ENCODE measurements at regions not wholly inside any gene's neighbourhood (a gene's known extent, or its start where the extent isn't known, plus 50 kb on each side); places are given as distances from the start of the nearest gene placed in this dataset.
A peak's percentile ranks its signal among the peaks of the same experiment; 100 is the strongest.
"Not testable (repeated sequence)": the region's sequence is repeated elsewhere in the genome, so short reads cannot be mapped to it uniquely, and the experiment has no call there.

DNA sequence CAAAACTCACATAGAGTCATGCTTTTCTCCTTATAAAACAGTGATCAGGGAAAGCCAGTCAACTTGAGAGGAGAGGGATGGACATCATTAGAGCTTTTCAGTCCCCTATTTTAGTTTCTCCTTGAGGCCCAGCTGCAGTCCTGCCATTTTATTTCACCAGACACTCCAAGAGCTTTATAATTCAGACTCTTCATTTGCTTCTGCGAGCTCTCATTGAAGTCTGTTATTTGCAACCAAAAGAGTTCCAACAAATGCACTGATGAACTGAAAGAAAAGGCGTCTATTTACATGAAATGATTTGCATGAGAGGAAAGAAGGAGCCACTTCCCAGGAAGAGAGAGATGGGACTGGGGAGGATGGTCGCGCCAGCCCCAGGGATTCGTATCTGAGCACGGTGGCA is 86.8 kb downstream of the NDUFA12 start:
- DNase-seq = no peak

DNA sequence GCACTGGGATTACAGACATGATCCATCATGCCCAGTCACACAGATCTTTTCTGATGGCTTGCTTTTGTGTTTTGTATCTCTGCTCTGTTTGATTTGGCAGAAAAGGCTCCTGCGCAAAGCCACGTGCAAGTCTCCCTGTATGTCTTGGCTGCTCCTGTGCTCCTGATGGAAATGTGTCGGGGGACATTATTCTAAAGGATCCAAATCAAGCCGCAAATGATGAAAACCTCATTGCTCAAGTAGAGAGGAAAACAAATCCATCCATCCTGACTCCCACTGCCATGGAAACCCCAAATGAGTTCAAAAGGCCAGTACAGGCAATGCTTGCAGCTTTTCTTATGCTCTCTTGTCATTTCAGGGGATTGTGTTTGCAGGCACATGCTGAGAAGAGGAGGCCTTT is 93.8 kb downstream of the NDUFA12 start:
- DNase-seq = no peak

DNA sequence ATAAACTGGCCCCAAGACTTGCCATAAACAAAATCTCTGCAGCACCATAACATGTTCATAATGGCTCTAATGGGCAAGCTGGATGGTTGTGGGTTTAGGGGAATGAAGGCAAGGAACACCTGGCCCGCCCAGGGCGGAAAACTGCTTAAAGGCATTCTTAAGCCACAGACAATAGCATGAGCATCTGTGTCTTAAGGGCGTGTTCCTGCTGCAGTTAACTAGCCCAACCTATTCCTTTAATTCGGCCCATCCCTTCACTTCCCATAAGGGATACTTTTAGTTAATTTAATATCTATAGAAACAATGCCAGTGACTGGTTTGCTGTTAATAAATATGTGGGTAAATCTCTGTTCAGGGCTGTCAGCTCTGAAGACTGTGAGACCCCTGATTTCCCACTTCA is 97.7 kb downstream of the NDUFA12 start:
- not testable (repeated sequence) for DNase-seq

DNA sequence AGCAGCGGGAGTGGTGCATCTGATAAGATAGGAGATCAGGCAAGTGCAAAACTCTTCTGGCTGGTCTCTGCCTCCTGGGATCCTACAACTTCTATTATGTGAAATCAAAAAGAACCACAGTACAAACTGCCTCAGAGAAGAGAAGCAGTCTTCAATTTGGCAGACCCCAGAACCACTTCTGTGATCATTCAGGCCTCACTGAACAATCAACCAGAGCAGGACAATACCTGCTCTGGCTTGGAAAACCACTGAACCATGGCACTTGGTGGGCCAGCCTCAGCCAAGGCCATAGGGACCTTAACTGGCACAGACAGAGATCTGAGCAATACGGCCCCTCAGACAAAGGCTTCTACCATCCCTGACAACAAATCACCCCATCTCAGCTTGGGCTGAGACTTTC is 103.0 kb downstream of the NDUFA12 start:
- no peak for DNase-seq

DNA sequence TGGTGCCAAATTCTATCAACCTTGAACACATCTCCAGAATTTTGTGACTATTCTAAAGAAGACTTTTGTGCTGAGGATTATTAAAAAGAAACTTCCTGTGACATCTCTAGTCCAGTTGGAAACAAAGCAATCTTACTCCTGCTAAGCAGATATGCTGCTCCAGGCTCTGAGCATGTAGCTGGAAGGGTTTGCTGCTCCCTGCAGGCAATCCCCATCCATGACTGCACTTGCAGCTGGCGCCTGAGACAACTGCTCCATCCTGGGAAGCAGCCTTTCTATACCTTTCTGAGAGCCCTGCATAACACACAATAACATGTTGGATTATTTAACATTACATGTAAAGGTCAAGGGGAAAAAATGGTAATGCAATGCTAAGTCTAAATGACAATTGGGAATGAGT is 105.1 kb downstream of the NDUFA12 start:
- no peak for DNase-seq

DNA sequence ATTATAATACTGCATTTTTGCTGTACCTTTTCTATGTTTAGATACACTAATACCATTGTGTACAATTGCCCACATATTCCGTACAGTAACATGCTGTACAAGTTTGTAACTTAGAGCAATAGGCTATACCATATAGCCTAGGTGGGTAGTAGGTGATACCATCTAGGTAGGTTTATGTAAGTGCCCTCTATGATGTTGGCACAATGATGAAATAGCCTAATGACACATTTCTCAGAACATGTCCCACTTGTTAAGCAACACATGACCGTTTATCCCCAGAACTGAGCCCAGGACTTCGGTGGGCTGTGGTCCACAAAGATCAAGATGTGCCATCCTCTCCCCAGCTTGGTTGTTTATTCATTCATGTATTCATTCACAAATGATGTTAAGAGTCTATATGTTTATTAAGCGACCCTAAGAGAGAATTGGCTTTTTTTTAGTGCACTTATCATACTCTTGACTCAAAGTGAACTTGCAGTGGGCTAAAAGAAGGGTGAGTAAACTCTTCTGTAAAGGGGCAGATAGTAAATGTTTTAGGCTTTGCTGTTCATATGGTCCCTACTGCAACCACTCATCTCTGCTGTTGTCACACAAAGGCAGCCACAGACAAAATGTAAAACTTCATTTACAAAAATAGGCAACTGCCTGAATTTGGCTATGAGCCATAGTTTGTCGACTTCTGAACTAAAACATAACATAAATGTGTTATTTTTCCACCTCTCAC is 110.8 kb downstream of the NDUFA12 start:
- no peak for DNase-seq

DNA sequence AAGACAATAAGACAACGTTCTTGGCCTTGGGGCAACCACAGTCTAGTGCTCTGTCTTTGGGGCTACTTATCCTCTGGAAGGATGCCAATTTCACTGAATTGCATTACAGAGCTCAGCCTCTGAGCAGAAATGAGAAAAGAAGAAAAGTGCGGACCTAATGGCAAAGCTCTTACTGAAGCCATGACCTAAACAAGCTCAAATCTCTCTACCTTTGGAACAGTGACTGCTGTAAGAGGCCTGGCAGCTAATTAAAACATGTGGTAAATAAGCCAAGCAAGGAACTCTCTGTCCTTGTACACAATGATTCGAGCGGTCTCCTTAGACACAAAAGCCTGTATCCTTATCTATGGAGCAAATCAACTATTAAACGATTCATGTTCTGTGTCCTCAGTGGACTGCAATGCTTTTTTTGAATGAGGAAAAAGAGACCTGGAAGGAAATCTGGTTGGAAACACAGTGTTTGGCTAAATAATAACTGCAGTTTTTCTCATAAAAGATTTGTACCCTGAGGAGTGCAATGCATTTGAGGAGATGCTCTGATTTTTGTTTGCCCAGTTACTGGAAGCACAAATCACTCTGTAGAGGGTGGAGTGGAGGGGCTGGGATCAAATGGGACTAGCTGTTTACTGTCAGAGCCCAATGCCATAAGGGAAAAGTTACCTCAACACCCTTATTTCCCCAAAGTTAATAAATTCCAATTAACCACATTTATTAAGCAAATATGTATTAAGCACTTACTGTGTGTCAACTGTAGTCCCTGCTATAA is 113.9 kb downstream of the NDUFA12 start:
- DNase-seq = no peak

DNA sequence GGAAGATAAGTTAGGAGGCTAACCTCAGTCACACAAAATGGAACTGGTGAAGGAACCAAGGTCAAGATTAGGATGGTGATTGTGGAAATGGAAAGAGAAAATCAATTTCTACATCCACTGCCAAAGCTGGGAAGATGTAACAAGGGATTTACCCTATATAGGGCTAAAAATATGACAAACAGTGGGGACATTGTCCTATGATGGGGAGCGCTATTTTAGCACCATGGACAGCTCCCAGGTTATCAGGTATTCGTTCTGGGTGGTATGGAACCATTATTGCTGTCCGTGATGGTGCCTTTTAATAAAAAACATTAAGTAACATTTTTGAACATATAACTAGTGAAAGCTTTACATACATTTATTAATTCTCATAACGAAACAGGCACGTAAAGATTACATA is 124.0 kb downstream of the NDUFA12 start:
- no peak for DNase-seq

DNA sequence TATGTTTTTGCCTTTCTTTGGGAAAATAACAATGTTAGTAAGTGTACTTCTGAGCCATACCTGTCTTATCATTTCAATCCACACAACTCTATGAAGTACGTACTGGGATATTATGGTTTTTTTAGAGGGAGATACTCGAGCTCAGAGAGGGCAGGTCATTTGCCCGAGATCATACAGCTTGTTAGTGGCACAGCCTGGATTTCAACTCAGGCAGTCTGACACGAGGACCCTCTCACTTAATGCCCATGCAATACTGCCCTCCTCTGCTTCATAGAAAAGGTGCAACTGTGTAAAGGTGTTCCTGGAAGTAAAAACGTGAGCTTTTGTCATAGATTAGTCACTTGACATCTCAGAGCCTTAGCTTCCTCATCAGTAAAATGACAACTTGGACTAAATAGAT is 128.0 kb downstream of the NDUFA12 start:
- DNase-seq = no peak

DNA sequence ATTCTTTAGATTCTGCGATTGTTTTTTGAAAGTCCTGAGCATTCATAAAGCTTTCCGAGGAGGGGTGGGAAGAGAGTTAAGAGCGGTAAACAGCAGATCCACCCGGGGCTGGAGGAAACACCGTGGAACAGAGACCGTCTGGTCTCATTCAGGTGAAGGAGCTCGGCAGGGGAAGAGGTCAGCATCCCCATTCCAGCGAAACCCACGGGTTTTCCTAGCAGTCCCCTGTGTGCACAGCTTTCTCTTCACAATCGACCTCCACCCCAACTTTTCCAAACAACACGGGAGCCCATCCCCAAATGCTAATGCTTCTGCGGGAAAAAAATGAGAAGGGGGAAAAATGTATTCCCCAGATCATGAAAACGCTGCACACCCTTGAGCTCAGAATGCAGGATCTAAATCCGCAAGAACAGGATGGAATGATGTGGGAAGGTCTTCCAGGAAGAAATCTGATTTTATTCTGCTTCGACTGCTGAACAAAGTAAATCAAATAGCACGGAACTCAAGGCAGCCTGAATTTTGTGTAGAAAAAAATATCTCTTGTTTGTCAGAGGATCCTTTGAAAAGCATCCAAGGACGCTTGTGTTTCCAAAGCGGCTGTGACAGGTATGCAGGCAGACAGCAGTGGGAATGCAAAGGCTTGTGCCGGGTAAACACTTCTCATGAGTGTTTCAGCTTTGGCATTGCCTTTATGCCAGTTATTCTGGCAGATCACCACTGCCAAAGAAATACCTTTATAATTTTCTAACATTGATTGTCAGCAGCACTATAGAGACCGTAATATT is 128.8 kb downstream of the NDUFA12 start:
- DNase-seq = no peak

DNA sequence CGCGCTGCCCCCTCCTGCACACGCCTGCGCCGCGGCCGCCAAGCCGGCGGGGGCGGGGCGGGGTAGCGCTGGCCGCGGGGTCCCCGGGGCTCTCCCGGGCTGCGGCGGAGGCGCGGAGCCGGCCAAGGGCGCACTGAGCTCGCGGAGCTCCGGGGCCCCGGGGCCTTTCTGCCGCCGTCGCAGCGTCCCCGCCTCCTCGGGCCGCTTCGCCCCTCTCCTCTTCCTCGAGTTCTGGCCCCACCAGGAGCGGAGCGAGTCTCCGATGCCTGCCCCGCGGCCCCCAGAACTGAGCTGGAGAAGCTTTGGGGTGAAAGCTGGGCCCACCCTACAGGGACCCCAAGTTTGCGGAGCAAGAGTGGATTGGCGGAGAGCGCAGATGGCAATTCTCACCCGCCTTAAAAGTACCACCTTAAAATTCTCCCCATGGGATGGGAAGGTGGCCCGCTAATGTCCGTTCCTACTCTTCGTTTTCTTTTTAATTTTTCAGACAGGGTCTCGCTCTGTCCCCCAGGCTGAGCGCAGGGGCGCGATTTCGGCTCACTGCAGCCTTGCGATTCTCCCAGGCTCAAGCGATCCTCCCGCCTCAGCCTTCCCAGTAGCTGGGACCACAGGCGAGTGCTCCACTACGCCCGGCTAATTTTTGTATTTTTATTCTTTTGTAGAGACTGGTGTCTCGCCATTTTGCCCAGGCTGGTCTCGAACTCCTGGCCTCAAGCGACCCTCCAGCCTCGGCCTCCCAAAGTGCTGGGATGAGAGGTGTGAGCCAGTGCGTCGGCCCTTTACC is 129.6 kb downstream of the NDUFA12 start:
- DNase-seq = no peak

DNA sequence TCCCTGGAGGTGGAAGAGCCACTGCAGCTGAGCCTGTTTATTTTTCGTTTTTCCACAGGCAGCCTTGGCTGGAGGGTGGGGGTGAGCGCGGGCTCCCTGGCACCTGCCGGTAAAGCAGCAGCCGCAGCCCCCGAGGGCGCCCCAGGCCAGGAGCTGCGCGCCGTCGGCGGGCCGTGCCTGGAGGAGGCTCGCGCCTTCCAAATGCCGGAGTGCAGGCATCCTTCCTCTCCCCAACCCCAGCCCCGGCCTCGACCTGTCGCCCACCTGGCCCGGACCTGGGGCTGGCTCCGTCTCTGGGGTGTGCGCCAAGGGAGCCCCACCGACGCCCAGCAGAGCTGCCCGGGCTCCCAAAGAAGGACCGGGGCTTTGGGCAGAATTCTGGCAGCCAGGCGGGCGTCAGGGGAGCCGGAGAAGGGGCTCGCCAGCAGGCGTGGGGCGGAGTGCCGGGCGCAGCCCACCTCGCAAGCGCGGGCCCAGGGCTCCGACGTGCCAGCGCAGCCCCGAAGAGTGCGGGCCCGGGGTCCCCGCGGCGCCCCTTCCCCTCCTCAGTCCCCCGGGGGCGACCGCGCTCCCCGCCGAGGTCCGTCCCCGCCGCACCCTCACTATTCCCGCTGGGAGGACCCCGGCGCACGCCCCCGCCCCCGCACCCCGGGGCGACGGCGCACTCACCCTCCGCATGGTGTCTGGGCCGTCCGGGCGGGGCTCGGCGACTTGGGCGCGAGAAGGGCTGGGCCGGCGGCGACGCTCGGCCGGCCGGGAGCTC is 130.3 kb downstream of the NDUFA12 start:
- no peak for DNase-seq

DNA sequence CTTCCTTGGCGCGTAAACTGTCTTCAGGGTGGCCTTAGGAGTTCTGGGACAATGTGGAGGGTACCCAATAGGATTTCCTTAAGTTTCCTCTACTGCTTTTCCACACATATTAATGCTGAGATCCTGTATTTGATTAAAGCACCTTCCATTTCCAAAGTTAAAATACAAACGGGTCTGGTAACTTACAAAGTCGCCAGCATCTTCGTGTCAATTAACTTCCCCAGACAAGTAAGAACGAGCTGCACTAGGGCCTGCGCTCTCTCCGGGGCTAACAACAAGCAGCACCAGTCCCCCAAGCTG is 130.9 kb downstream of the NDUFA12 start:
- DNase-seq = no peak

DNA sequence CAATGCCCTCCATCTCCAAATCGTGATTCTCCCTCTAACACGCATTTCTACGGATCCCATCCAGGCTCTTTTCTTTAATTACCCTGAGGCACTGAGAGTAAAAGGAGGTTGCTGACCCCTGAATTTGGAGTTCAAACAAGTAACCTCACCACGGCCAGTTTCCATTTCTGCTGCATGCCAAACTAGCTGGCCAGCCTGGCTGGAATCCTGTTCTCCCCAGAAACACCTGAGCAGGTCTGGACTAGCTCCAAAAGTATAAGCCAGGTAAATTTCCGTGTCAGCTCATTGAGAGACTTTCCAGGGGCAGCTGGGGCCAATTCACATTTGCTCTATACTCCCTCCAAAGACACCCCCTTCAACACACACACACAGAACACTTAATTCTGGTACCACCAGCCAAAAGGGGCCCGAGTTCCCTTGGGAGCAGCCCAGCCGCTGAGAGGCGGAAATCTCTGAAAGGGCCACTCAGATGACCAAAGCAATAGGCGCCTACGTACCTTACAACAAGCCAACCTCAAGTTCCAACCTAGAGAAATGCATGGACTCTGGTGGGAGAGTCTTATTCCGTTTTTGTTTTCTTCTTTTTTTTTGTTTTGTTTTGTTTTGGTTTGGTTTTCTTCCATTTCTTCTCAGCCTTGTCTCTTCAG is 131.4 kb downstream of the NDUFA12 start:
- no peak for DNase-seq

DNA sequence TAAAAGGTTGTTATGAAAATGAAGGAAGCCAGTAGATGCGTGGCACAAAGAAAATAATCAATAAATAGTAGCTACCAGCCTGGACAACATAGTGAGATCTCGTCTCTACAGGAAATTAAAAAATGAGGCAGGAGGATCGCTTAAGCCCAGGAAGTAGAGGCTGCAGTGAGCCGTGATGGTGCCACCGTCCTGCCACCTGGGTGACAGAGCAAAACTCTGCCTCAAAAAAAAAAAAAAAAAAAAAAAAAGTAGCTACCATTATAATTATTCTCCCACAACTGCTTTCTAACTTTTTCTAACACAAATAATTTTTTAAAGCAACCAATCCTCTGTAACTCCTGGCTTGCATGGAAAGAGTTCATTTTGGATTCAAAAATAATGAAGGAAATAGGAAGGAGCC is 133.0 kb downstream of the NDUFA12 start:
- no peak for DNase-seq

DNA sequence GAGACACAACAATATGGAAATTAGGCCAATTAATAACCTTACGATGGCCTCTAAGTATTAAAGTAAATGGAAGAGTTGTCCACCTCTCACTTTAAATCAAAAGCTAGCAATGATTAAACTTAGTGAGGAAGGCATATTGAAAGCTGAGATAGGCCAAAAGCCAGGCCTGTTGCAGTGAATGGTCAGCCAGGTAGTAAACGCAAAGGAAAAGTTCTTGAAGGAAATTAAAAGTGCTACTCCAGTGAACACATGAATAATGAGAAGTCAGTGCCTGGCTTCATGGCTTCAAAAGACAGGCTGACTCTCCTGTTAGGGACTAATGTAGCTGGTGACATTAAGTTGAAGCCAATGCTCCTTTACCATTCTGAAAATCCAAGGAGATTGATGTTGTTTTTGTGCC is 135.3 kb downstream of the NDUFA12 start:
- no peak for DNase-seq

DNA sequence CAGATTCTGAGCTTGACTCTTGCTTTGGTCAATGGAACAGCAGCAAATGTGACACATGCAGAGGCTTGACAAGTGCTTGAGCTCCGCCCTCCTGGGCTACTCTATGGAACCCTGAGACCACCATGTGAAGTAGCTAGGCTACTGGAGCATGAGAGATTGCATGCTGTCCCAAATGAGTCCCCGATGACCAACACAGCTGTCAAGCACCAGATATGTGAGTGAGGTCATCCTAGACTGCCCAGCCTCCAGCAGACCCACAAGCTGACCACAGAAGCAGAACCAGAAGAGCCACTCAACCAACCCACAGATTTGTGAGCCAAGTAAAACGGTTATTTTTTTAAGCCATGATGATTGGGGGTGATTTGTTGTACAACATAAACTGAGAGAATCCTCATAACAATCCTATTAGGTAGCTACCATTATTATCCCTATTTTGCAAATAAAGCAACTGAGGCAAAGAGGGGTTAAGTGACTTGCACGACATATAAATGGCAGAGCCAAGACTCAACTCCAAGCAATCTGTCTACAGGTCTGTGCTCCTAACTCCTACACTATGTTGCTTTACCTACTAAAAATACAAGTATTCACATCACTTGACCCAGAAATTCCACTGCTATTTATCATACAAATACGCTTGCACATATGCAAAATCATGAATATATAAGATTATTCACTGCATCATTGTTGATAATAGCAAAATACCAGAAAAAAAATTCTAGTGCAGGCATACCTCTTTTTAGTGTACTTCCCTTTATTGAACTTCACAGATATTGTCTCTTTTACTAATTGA is 136.2 kb downstream of the NDUFA12 start:
- DNase-seq = no peak

DNA sequence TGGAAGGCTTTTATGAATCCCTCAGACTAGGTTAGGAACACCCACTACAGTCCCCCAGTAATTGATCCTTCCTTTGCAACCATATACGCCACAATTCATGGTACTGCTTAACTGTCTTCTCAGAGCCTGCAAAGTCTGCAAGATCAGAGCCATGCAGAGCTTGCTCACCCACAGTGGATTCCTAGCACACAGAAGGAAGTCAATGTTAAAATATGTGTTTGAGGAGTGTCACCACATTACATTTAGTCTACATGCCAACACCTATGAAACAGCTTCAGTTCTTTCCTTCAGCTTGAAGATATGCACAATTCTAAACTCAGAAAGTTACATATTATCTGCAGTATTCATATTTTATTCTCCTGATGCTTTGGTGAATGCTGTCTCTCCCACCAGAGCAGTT is 138.5 kb downstream of the NDUFA12 start:
- no peak for DNase-seq

DNA sequence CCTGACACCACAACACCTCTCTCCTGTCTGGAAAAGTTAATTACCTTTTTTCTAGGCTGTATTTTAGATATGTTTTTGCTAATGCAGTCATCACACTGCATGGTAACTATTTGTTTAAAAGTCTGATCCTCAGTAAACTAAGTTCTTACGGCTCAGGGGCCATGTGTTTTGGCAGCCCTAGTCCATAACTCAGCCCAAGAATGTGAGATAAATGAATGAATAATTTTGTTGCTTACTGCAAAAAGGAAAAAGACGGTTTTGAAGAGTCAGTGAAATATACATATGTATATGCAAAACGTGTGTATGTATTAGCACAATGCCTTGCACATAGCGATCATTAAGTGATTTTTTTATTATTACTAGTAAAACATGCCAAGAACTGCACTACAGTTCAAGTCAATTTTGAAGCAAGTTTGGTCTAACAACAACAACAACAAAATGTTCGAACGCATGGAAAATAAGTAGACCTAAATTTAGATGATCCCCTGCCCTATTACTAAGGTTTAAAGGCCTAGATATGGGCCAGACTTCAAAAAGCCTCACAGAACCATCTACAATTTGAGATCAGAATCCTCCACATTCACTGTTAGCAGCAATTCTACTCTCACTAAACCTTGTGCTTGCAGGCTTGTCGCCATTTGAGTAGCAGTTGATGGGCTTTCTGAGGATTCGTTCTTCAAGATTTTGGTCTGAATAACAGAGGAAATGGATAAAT is 140.0 kb downstream of the NDUFA12 start:
- no peak for DNase-seq

DNA sequence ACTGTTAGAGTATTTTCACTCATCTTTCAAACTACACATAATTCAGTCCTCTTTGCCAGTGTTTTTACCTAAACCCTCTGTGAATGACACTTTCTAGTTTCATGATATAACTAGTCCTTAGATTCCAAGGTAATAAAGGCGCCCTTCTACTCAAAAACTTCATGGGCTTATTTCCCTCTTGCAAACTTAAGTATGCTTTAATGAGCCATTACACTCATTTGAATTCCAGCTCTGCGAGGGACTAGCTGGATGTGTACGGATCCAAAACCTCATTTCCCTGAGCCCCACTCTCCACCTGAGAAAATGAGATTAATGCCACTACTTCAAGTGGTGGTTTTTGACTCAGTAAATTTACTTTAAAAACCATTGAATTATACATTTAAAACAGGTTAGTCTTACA is 141.1 kb downstream of the NDUFA12 start:
- peak; percentile 42 for DNase-seq
